AG04450 (cell line): ENCODE measurements at regions not wholly inside any gene's neighbourhood (a gene's known extent, or its start where the extent isn't known, plus 50 kb on each side); places are given as distances from the start of the nearest gene placed in this dataset.

Experiments used
- CTCF ChIA-PET: fragments of 300-600, 350-600 bp; formaldehyde crosslinking; extraction: SDS; loops from one replicate; lab custom pipeline; 2022; ENCODE audit warnings: antibody characterized with exemption, inconsistent platforms; lab: Charles Lee
- POLR2A ChIA-PET: fragments of 350-600 bp; formaldehyde crosslinking; extraction: SDS; loops from one replicate; lab custom pipeline; 2021; ENCODE audit warnings: antibody characterized with exemption, inconsistent platforms; lab: Yijun Ruan, JAX
- DNase-seq: peaks from one replicate; pipeline ENCODE4 v3.0.0-alpha.2; 2011; ENCODE audit warnings: low read depth, low spot score
- H3K27ac ChIP-seq: one replicate; pipeline ENCODE4 v1.5.1; 2012; ENCODE audit warnings: low read depth, low read length, control low read depth
- H3K27me3 ChIP-seq: one replicate; pipeline ENCODE4 v1.6.0; 2012; ENCODE audit warnings: low read length; ENCODE audit not compliant: control insufficient read depth, insufficient read depth
- H3K4me3 ChIP-seq: 2 replicates; pipeline ENCODE4 v1.5.1; 2011; ENCODE audit warnings: mild to moderate bottlenecking, low read depth, low read length, control low read depth
- H3K9me3 ChIP-seq: 2 replicates; pipeline ENCODE4 v1.5.1; 2012; ENCODE audit warnings: low read length; ENCODE audit not compliant: control insufficient read depth, insufficient read depth
- CTCF ChIP-seq: IDR thresholded peaks from 2 replicates; pipeline ENCODE4 v1.5.1; 2011; ENCODE audit warnings: low read depth, low read length, control low read depth, inconsistent platforms

- POLR2A ChIA-PET: no interaction called here
- DNase-seq: no peak
- Histone ChIP-seq H3K27ac (no peak overlapping the region), H3K9me3 (no peaks in the 10 kb centered on the region), H3K4me3 (no peak overlapping the region), H3K27me3 (no peaks in the 10 kb centered on the region)
- CTCF ChIA-PET: interaction anchor here (0.7 kb wide), 1 partner anchor 35 kb away, joined by 3 read pairs; no protein-coding TSS in a partner anchor
- no peak for TF ChIP-seq CTCF
Measured at GRCh38 chr20:10986586-10986985, 312.8 kb upstream of the JAG1 start.

DNA sequence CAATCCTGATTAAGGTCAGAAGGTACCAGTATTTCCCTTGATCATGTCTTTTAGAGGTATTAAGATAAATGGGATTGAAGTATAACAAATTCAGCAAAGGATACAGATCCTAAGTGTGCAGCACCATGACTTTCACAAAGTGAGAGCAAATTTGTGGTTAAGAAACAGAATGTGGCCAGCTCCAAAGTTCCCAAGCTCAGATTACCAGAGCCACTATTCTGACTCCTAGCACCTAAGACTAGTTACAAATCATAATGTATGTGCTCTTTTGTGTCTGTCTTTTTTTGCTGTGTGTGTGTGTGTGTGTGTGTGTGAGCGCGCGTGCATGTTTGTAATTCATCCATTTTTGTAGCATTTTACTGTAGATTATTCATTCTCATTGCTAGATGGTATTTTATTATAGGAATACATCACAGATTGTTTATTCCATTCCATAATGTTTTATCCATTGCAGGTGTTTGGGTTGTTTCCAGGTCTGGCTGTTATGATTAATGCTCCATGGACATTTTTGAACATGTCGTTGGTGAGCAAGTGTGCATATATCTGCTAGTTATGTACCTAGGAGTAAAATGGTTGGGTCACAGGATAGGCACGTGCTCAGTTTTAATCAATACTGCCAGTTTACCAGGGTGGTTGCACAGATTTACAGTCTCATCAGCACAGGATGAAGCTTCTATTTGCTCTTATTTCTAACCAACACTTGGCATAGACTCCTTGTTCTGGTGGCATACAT lies 314.0 kb upstream of the JAG1 start:
- Histone ChIP-seq H3K9me3 (no peaks in the 10 kb centered on the region), H3K4me3 (no peak overlapping the region), H3K27ac (no peak overlapping the region), H3K27me3 (no peaks in the 10 kb centered on the region)
- CTCF ChIA-PET: no interaction called here
- POLR2A ChIA-PET: no interaction called here
- no peak for DNase-seq
- no peak for TF ChIP-seq CTCF

DNA sequence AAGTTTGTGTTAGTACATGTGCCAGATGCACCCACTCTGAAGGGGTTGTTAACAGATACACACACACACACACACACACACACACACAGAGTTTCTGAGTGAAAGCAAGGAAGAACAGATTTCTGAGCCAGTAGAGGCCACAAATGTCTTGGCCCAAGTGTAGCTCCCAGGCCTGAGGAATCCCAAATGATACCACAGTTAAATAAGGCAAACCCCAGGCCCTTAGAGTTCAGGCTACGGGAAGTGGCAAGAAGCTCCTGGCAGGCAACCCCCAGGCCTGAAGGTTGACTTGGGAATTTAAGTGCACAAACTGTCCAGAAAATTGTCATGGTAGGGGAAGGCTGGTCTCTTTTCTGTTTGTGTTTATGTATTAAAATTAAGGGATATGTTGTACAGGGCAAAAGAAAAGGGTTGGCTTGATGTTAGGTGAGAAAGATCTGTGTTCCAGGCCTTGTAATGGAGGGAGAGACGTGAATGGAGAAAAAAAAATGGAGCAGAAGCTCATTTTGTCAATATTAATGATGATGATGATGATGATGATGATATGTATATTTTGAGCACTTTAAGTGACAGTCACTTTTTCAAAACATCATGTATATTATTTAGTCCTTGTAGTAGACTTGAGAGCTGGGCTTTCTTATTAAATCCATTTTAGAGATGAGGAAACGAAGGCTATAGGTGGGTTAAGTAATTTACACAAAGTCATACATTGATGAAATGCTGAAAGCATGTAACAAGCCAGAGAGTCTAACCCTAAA lies 317.0 kb upstream of the JAG1 start:
- CTCF ChIA-PET: no interaction called here
- DNase-seq: no peak
- TF ChIP-seq CTCF: no peak
- H3K9me3 ChIP-seq: no peaks in the 10 kb centered on the region
- H3K27me3 ChIP-seq: no peaks in the 10 kb centered on the region
- no peak overlapping the region for H3K4me3 ChIP-seq
- POLR2A ChIA-PET: no interaction called here
- H3K27ac ChIP-seq: no peak overlapping the region

- Histone ChIP-seq H3K27me3 (no peaks in the 10 kb centered on the region), H3K4me3 (no peak overlapping the region), H3K27ac (no peak overlapping the region), H3K9me3 (no peaks in the 10 kb centered on the region)
- ChIA-PET POLR2A (no interaction called here), CTCF (no interaction called here)
- DNase-seq: no peak
- no peak for TF ChIP-seq CTCF
Measured at GRCh38 chr20:10992731-10993130, 318.9 kb upstream of the JAG1 start.
